Epithelial cell of proximal tubule (primary cell): ENCODE measurements at regions not wholly inside any gene's neighbourhood (a gene's known extent, or its start where the extent isn't known, plus 50 kb on each side); places are given as distances from the start of the nearest gene placed in this dataset.

Source experiments
- DNase-seq: peaks from one replicate; pipeline ENCODE4 v3.0.0-alpha.2; 2011; ENCODE audit warnings: low read depth
- H3K4me3 ChIP-seq: 2 replicates; pipeline ENCODE4 v1.5.1; 2011; ENCODE audit warnings: low read depth, mild to moderate bottlenecking, low read length
- CTCF ChIP-seq: conservative IDR thresholded peaks from 2 replicates; pipeline ENCODE4 v1.5.1; 2012; ENCODE audit warnings: low read depth, mild to moderate bottlenecking, low read length

- no peak for DNase-seq
- TF ChIP-seq CTCF: no peak
- no peak overlapping the region for H3K4me3 ChIP-seq
Measured at GRCh38 chr10:30121401-30121800, 62.0 kb upstream of the JCAD start.

- no peak for TF ChIP-seq CTCF
- no peak for DNase-seq
- H3K4me3 ChIP-seq: no peak overlapping the region
Measured at GRCh38 chr10:30118590-30118989, 59.2 kb upstream of the JCAD start.

- H3K4me3 ChIP-seq: no peak overlapping the region
- no peak for TF ChIP-seq CTCF
- no peak for DNase-seq
Measured at GRCh38 chr10:30117812-30118501, 58.6 kb upstream of the JCAD start.

GRCh38 chr10:30116041-30116491 is 56.7 kb upstream of the JCAD start:
- no peak overlapping the region for H3K4me3 ChIP-seq
- DNase-seq: no peak
- TF ChIP-seq CTCF: no peak

- no peak for DNase-seq
- no peak overlapping the region for H3K4me3 ChIP-seq
- no peak for TF ChIP-seq CTCF
Measured at GRCh38 chr10:30115626-30115940, 56.2 kb upstream of the JCAD start.

GRCh38 chr10:30114881-30115625 is 55.7 kb upstream of the JCAD start:
- TF ChIP-seq CTCF: no peak
- H3K4me3 ChIP-seq: no peak overlapping the region
- no peak for DNase-seq

GRCh38 chr10:30114401-30114800 is 55.0 kb upstream of the JCAD start:
- no peak overlapping the region for H3K4me3 ChIP-seq
- TF ChIP-seq CTCF: no peak
- no peak for DNase-seq
